ENCODE measurements at regions not wholly inside any gene's neighbourhood (a gene's known extent, or its start where the extent isn't known, plus 50 kb on each side); places are given as distances from the start of the nearest gene placed in this dataset.

GRCh38 chr9:80550181-80550580 lies 978.4 kb downstream of the TLE4 start:
- TF ChIP-seq CTCF (IDR thresholded peaks at IDR 0.05) (no peak), POLR2A (IDR thresholded peaks at IDR 0.05) (no peak)
